Epithelial cell of esophagus (primary cell): ENCODE measurements at regions not wholly inside any gene's neighbourhood (a gene's known extent, or its start where the extent isn't known, plus 50 kb on each side); places are given as distances from the start of the nearest gene placed in this dataset.
A peak's percentile ranks its signal among the peaks of the same experiment; 100 is the strongest.

Source experiments
- DNase-seq: peaks from one replicate; pipeline ENCODE4 v3.0.0; 2010; ENCODE audit warnings: low read depth
- H3K4me3 ChIP-seq: 2 replicates; pipeline ENCODE4 v1.5.1; 2011; ENCODE audit warnings: mild to moderate bottlenecking, low read length, control low read depth
- CTCF ChIP-seq: IDR thresholded peaks from 2 replicates; pipeline ENCODE4 v1.5.1; 2011; ENCODE audit warnings: low read depth, mild to moderate bottlenecking, low read length, control low read depth, inconsistent platforms; ENCODE audit not compliant: insufficient read depth; ENCODE audit errors: missing control alignments

- H3K4me3 ChIP-seq: no peak overlapping the region
- peak; percentile 92 for DNase-seq
- no peak for TF ChIP-seq CTCF
These were observed 124.2 kb upstream of the GAS1 start for GRCh38 chr9:87071473-87071872.

- DNase-seq: no peak
- no peak for TF ChIP-seq CTCF
- H3K4me3 ChIP-seq: no peak overlapping the region
These were observed 126.4 kb upstream of the GAS1 start for GRCh38 chr9:87073692-87074091.

DNA sequence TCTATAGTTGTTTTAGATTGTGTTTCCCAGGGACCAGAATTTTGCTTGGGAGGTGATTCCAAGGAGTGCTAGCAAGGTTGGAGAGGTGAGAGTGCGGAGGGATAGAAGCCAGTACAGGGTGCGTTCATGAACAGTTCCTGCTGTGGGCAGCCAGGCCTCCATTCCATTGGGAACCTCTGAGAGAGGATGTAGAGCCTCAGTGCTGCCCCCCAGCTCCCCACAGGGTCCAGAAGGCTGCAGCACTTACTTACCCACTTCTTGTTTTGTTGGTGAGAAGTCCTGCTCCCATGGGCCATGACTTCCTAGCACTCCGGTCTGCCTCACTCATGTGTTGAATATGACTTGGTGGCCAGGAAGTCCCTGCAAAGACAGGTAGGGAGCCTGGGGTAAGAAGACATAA, 128.2 kb upstream of the GAS1 start:
- DNase-seq: no peak
- no peak overlapping the region for H3K4me3 ChIP-seq
- TF ChIP-seq CTCF: no peak

DNA sequence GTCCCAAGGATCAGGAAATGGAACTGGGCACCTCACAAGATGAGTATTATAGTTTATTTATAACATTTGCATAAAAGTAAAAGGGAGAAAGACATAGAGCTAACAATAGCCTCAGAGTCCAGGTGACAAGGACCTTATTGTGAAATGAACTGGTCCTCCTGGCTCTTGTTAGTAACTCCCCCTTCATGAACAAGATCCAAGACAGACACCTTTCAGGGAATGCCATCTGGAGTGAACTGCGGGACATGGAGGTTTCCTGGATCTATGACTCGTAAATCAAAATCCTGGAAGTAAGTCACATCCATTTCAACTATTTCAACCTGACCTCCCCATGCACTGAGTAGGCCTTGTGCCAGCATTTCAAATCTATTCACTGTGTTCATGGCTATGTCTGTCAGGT, 129.5 kb upstream of the GAS1 start:
- H3K4me3 ChIP-seq: no peak overlapping the region
- TF ChIP-seq CTCF: no peak
- DNase-seq: no peak

- H3K4me3 ChIP-seq: no peak overlapping the region
- TF ChIP-seq CTCF: no peak
- DNase-seq: no peak
These were observed 130.7 kb upstream of the GAS1 start for GRCh38 chr9:87077986-87078385.

- H3K4me3 ChIP-seq: no peak overlapping the region
- DNase-seq: peak; percentile 23
- TF ChIP-seq CTCF: peak; percentile 26
These were observed 133.4 kb upstream of the GAS1 start for GRCh38 chr9:87080512-87081264.

GRCh38 chr9:87081503-87081902, 134.2 kb upstream of the GAS1 start:
- no peak for TF ChIP-seq CTCF
- no peak overlapping the region for H3K4me3 ChIP-seq
- DNase-seq: no peak
